B cell (primary cell): ENCODE measurements at regions not wholly inside any gene's neighbourhood (a gene's known extent, or its start where the extent isn't known, plus 50 kb on each side); places are given as distances from the start of the nearest gene placed in this dataset.

Experiments
- ATAC-seq: fragments of 200-7000 bp; cut with Tn5 transposase; one replicate; pipeline ENCODE4 v1.10.0; 2021; ENCODE audit warnings: low read depth, mild to moderate bottlenecking, moderate number of reproducible peaks, moderate library complexity
- CTCF ChIA-PET: fragments of 350-600 bp; sonication (Branson Sonifier 250); formaldehyde crosslinking; loops from one replicate; lab custom pipeline; 2021; ENCODE audit warnings: antibody characterized with exemption, inconsistent platforms; lab: Charles Lee
- POLR2A ChIA-PET: fragments of 350-600 bp; sonication (Branson Sonifier 250); formaldehyde crosslinking; loops from one replicate; lab custom pipeline; 2021; ENCODE audit warnings: antibody characterized with exemption; lab: Charles Lee
- DNase-seq: peaks from one replicate; pipeline ENCODE4 v3.0.0; 2013
- H2AFZ ChIP-seq: 2 replicates; pipeline ENCODE4 v1.6.1; 2012; ENCODE audit warnings: mild to moderate bottlenecking, low read depth, low read length; ENCODE audit not compliant: insufficient read depth, poor library complexity, severe bottlenecking
- H3K27ac ChIP-seq, 2 donors: 1 replicate in 1 of 2; 2 replicates in 1 of 2; pipeline ENCODE4 v1.5.1; 2012 to 2013; ENCODE audit warnings: low read length in 2 of 2, mild to moderate bottlenecking in 2 of 2, moderate library complexity in 1 of 2
- H3K27me3 ChIP-seq, 4 experiments: fragments of 200-600 bp in 1 of 4; sonication (generic) in 1 of 4; replicated peaks in 1 of 4; 1 replicate in 2 of 4; 2 replicates in 2 of 4; pipeline versions ENCODE4 v1.6.1 to v1.7.0; 2013 to 2016; ENCODE audit warnings: low read length in 3 of 4, mild to moderate bottlenecking in 2 of 4, mixed read lengths in 1 of 4, moderate library complexity in 1 of 4; ENCODE audit not compliant: insufficient read depth in 4 of 4, control insufficient read depth in 3 of 4; ENCODE audit errors: control extremely low read depth in 1 of 4
- H3K36me3 ChIP-seq, 2 experiments: replicated peaks in 1 of 2; 1 replicate in 1 of 2; 2 replicates in 1 of 2; pipeline versions ENCODE4 v1.6.1 to v1.7.1; 2013; ENCODE audit warnings: low read length in 1 of 2; ENCODE audit not compliant: insufficient read depth in 2 of 2, control insufficient read depth in 1 of 2; ENCODE audit errors: control extremely low read depth in 1 of 2, extremely low read depth in 1 of 2
- H3K4me1 ChIP-seq, 2 donors: fragments of 200-600 bp in 1 of 2; sonication (generic) in 1 of 2; 1 replicate in 1 of 2; 2 replicates in 1 of 2; pipeline versions ENCODE4 v1.5.1 to v1.6.1; 2013 to 2017; ENCODE audit warnings: low read length in 2 of 2; ENCODE audit not compliant: control insufficient read depth in 2 of 2, insufficient read depth in 2 of 2
- H3K4me2 ChIP-seq: replicated peaks from 2 replicates; pipeline ENCODE3; 2012; ENCODE audit warnings: mild to moderate bottlenecking, low read depth, low read length; ENCODE audit not compliant: poor library complexity, severe bottlenecking
- H3K4me3 ChIP-seq, 5 experiments: fragments of 200-600 bp in 1 of 5; sonication (generic) in 1 of 5; 1 replicate in 3 of 5; 2 replicates in 2 of 5; pipeline versions ENCODE4 v1.5.1 to v1.7.0; 2011 to 2016; ENCODE audit warnings: low read length in 4 of 5, mild to moderate bottlenecking in 4 of 5, low read depth in 2 of 5, control low read depth in 1 of 5, moderate library complexity in 1 of 5; ENCODE audit not compliant: insufficient read depth in 1 of 5; ENCODE audit errors: control extremely low read depth in 1 of 5, extremely low read depth in 1 of 5
- H3K79me2 ChIP-seq: fragments of 200-600 bp; sonication (generic); one replicate; pipeline ENCODE4 v1.6.0; 2016; ENCODE audit warnings: low read length; ENCODE audit not compliant: control insufficient read depth, insufficient read depth
- H3K9ac ChIP-seq: fragments of 200-600 bp; sonication (generic); 2 replicates; pipeline ENCODE4 v1.6.1; 2017; ENCODE audit warnings: mild to moderate bottlenecking, low read length, moderate library complexity
- H3K9me3 ChIP-seq, 3 donors: one replicate each; pipeline versions ENCODE4 v1.6.1 to v1.7.1; 2013; ENCODE audit warnings: low read length in 2 of 3; ENCODE audit not compliant: control insufficient read depth in 2 of 3, insufficient read depth in 1 of 3; ENCODE audit errors: control extremely low read depth in 1 of 3
- H4K20me1 ChIP-seq: 2 replicates; pipeline ENCODE4 v1.6.0; 2012; ENCODE audit warnings: mild to moderate bottlenecking, low read length; ENCODE audit not compliant: insufficient read depth, control insufficient read depth, poor library complexity, severe bottlenecking
- H3K27ac Mint-ChIP-seq: one replicate; pipeline ENCODE4 v1.8.0; 2021; ENCODE audit warnings: mixed read lengths
- H3K27me3 Mint-ChIP-seq: one replicate; pipeline ENCODE4 v1.8.0; 2021; ENCODE audit warnings: mixed read lengths
- H3K4me1 Mint-ChIP-seq: one replicate; pipeline ENCODE4 v1.8.0; 2021; ENCODE audit warnings: mixed read lengths
- H3K4me3 Mint-ChIP-seq: one replicate; pipeline ENCODE4 v1.8.0; 2021; ENCODE audit warnings: mixed read lengths
- H3K9me3 Mint-ChIP-seq: one replicate; pipeline ENCODE4 v1.8.0; 2022; ENCODE audit warnings: mixed read lengths; ENCODE audit not compliant: insufficient read depth
- EZH2 ChIP-seq: IDR thresholded peaks from 2 replicates; pipeline ENCODE4 v1.6.1; 2012; ENCODE audit warnings: borderline replicate concordance, low read depth, mild to moderate bottlenecking, moderate library complexity, low read length; ENCODE audit not compliant: insufficient read depth, poor library complexity, severe bottlenecking
- whole genome bisulfite sequencing: methylation state at CpG from one replicate; pipeline ENCODE4 v1.1.5; 2013; ENCODE audit warnings: missing lambda C conversion rate; ENCODE audit not compliant: insufficient coverage; 5-methylcytosine and 5-hydroxymethylcytosine counted together
- intact Hi-C: fragments of 100-400 bp; cut with micrococcal nuclease; formaldehyde crosslinking; loops from one replicate; pipeline ENCODE4 v1.10.0; 2022
- TF ChIP-seq, protein P1 (sequence below): fragments of 200-600 bp; IDR thresholded peaks from one replicate; pipeline ENCODE4 v1.8.0; 2022; ENCODE audit warnings: antibody characterized with exemption, mild to moderate bottlenecking

DNA sequence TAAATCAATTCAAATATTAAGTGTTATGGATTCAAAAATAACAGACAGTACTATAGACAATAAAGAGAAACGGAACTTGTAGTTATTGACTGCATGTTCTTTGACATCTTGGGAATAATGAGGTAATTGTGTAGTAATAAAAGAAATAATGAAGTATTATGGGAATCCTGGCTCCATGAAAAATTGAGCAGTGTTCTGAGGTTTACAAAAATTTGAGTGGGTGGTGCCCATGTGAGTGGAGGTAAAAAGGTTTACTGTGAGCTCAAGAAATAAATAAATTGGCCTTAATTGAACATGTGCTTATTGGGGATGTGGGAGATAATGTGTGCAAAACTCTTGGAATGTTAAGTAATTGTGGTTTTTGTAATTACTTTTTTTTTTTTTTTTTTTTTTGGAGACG, 1013.7 kb upstream of the GJE1 start:
- Mint-ChIP-seq H3K27ac (no peak overlapping the region), H3K9me3 (no peaks in the 10 kb centered on the region), H3K4me1 (no peaks in the 10 kb centered on the region), H3K27me3 (no peaks in the 10 kb centered on the region), H3K4me3 (no peak overlapping the region)
- Histone ChIP-seq H4K20me1 (no peaks in the 10 kb centered on the region), H3K9ac (no peak overlapping the region), H2AFZ (no peak overlapping the region), H3K27me3 (no peaks in the 10 kb centered on the region), H3K9me3 (no peaks in the 10 kb centered on the region), H3K27ac (no peak overlapping the region), H3K4me3 (no peak overlapping the region), H3K4me2 (no peak overlapping the region), H3K79me2 (no peaks in the 10 kb centered on the region), H3K4me1 (no peaks in the 10 kb centered on the region), H3K36me3 (no peaks in the 10 kb centered on the region)
- ChIA-PET POLR2A (no interaction called here), CTCF (interaction anchor here (0.7 kb wide), 1 partner anchor 622 kb away, joined by 3 read pairs; no protein-coding TSS in a partner anchor)
- no CpG with 5 or more reads among the region's 2 CpGs for WGBS
- ATAC-seq (no peak), DNase-seq (no peak)
- TF ChIP-seq, protein P1, sequence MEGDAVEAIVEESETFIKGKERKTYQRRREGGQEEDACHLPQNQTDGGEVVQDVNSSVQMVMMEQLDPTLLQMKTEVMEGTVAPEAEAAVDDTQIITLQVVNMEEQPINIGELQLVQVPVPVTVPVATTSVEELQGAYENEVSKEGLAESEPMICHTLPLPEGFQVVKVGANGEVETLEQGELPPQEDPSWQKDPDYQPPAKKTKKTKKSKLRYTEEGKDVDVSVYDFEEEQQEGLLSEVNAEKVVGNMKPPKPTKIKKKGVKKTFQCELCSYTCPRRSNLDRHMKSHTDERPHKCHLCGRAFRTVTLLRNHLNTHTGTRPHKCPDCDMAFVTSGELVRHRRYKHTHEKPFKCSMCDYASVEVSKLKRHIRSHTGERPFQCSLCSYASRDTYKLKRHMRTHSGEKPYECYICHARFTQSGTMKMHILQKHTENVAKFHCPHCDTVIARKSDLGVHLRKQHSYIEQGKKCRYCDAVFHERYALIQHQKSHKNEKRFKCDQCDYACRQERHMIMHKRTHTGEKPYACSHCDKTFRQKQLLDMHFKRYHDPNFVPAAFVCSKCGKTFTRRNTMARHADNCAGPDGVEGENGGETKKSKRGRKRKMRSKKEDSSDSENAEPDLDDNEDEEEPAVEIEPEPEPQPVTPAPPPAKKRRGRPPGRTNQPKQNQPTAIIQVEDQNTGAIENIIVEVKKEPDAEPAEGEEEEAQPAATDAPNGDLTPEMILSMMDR, result no peak
- TF ChIP-seq EZH2, result no peak
- intact Hi-C loops, result no loop called here

DNA sequence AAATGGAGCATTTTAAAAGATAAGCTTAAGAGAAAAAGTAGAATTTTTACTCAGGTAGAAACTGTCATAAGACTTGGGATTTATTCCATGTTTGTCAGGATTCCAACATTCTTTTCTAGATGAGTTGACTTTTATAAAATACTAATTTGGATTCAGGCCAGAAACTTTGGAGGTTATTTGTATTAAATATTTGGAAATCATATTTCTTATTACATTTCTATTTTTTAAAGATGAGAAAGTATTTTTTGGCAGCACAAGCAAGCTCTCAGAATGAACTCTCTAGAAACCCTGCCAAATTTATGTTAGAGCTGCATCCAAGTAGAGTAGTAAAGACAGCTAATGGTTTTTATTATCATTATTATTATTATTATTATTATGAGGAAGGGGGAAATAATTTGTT, 1014.9 kb upstream of the GJE1 start:
- Histone ChIP-seq H3K36me3 (no peaks in the 10 kb centered on the region), H3K9ac (no peak overlapping the region), H2AFZ (no peak overlapping the region), H3K4me1 (no peaks in the 10 kb centered on the region), H3K4me2 (no peak overlapping the region), H3K9me3 (no peaks in the 10 kb centered on the region), H4K20me1 (no peaks in the 10 kb centered on the region), H3K79me2 (no peaks in the 10 kb centered on the region), H3K27ac (no peak overlapping the region), H3K27me3 (no peaks in the 10 kb centered on the region), H3K4me3 (no peak overlapping the region)
- no peaks in the 10 kb centered on the region for H3K27me3 Mint-ChIP-seq
- no peak overlapping the region for H3K4me3 Mint-ChIP-seq
- H3K27ac Mint-ChIP-seq, result no peak overlapping the region
- TF ChIP-seq, protein P1, result no peak
- no peak for TF ChIP-seq EZH2
- ChIA-PET CTCF (no interaction called here), POLR2A (no interaction called here)
- H3K4me1 Mint-ChIP-seq, result no peaks in the 10 kb centered on the region
- intact Hi-C loops, result no loop called here
- DNase-seq, result no peak
- ATAC-seq, result no peak
- no peaks in the 10 kb centered on the region for H3K9me3 Mint-ChIP-seq
